ENCODE measurements at regions not wholly inside any gene's neighbourhood (a gene's known extent, or its start where the extent isn't known, plus 50 kb on each side); places are given as distances from the start of the nearest gene placed in this dataset.
"Not testable (repeated sequence)": the region's sequence is repeated elsewhere in the genome, so short reads cannot be mapped to it uniquely, and the experiment has no call there.

- TF ChIP-seq CTCF (IDR thresholded peaks at IDR 0.05; ENCODE audit: low read depth, low read length); EZH2phosphoT487 (IDR thresholded peaks at IDR 0.05; ENCODE audit: low read depth): not testable (repeated sequence)
Observed at GRCh38 chr20:48512539-48512938, 315.3 kb downstream of the PREX1 start.
